ENCODE measurements at regions not wholly inside any gene's neighbourhood (a gene's known extent, or its start where the extent isn't known, plus 50 kb on each side); places are given as distances from the start of the nearest gene placed in this dataset.
"Not testable (repeated sequence)": the region's sequence is repeated elsewhere in the genome, so short reads cannot be mapped to it uniquely, and the experiment has no call there.

DNA sequence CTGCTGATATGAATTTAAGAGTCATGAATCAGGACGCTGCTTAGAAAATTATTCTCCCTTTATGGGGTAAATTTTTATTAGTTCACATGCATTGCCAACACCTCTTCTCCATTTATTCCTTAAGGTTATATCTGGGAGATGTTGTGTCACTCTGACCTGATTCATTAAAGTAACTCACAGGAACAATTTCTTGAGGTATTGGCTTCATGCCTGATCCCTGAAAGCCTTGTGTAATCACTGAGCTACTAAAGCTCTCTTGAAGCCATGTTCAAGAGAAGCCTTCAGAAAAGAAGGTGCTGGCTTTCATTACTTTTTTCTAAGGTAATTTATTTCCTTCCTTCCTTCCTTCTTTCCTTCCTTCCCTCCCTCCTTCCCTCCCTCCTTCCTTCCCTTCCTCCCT is 420.6 kb downstream of the RAB38 start:
- DNase-seq (ENCODE audit: low read depth): no peak

- DNase-seq (ENCODE audit: low read depth): no peak
Observed at GRCh38 chr11:87753143-87753542, 422.1 kb downstream of the RAB38 start.

- no peak for DNase-seq (ENCODE audit: low read depth)
Observed at GRCh38 chr11:87743007-87743406, 432.2 kb downstream of the RAB38 start.

DNA sequence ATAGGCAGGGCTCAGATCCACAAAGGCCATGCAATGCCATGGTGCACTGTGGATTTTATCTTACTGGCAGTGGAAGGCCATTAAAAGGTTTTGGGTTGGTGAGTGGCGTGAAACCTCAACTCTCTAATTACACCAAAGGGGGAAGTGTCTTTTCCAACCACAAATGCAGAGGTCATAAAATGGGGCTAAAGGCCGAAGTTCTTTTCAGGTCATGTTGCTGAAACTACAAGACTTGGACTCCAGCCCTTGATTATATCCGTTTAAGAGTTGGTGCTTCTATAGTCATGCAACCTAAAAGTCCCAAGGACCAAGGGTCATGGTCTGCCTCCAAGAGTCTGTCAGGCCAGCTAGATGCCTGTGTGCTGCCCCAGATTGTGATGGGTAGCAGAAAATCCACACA is 434.3 kb downstream of the RAB38 start:
- DNase-seq (ENCODE audit: low read depth): no peak

DNA sequence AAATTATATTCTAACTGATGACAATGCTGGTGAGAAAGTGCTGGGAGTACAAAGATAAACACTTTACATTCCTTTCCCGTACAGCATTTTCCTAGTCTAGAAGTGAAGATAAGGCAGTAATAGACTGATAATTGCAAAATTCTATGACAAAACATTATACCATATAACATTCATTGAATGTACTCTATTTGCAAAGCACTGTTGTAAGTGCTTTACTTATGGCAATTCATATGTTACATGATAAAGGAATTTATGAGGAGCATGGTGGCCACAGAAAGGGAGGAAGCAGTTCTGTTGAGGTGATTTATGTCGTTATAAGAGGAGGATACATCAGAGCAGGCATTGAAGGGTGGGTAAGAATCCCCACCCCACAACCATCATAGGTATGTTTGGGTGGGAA is 434.8 kb downstream of the RAB38 start:
- DNase-seq (ENCODE audit: low read depth): no peak

DNA sequence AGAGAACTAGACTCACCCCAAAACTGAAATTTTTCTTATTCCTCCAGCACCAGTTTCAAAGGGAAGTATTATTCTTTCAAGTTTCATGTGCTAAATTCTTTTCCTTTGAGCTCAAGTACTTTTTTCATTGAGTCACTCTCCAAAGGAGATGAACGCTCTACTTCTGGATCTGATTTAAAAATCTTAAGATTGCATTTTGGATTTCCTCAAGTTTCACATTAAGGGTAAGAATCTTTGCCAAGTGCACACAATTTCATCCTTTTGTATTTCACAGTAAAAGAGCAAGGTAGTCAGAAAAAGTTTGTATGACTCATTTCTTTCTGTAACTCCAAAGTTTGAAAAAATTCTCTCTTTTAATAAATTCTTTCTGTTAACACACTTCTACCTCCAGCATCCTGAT is 435.5 kb downstream of the RAB38 start:
- DNase-seq (ENCODE audit: low read depth): no peak

GRCh38 chr11:87739261-87739660 is 436.0 kb downstream of the RAB38 start:
- no peak for DNase-seq (ENCODE audit: low read depth)

DNA sequence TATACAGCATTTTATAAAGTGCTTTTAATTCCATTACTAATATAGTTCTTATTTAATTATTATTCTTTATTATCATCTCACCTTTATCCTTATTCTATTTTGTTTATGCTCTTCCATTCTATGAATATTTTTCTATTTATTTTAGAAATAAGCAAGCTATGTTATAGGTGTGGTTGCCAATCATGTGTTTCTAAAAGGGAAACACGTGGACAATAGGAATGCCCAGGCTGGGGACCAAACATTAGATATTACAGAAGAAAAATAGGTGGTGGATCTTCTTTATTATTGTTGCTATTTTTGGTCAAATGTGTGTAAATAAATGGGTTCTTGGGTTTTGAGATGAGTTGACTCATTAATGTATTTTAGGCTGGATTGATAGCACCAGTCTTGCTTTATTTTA is 438.3 kb downstream of the RAB38 start:
- no peak for DNase-seq (ENCODE audit: low read depth)

DNA sequence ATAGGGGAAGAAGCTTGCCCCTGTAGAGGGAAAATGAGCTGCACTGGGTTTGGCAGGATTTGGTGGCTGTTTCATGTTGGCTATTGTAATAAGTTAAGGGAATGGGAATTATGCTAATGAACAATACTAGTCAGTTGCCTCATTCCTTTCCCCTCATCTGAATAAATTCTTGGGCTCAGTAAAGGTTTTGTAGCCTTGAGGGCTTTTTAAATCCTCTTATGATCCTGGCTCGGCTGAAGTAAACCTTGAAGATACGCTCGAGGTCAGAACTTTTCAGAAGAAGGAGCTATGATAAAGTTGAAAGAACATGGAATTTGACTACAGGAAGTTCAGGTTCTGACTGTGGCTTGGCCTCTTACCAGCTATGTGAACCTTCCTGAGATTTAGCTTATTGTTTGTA is 448.7 kb downstream of the RAB38 start:
- DNase-seq (ENCODE audit: low read depth): no peak

DNA sequence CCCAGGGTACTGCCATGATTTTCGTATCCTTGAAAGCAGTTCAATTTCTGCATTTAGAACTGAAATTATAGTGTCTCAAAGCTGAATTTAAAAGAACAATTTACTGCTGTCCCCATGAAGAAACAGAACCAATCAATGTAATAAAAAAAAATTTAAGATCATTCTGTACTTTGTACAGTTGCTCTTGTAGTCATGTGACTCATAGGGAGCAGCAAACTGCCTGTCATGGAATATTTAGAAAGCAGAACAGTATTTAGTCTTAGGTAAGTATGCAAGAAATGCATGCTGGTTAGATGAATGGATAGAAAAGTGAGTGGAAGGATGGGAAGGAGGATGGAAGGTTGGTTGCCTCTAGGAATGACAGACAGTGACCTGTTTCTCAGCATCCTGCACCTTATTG is 450.9 kb downstream of the RAB38 start:
- DNase-seq (ENCODE audit: low read depth): no peak

GRCh38 chr11:87722756-87723565 is 452.3 kb downstream of the RAB38 start:
- DNase-seq (ENCODE audit: low read depth): no peak

- no peak for DNase-seq (ENCODE audit: low read depth)
Observed at GRCh38 chr11:87719326-87720073, 455.7 kb downstream of the RAB38 start.

GRCh38 chr11:87712802-87713202 is 462.4 kb downstream of the RAB38 start:
- DNase-seq (ENCODE audit: low read depth): no peak

- no peak for DNase-seq (ENCODE audit: low read depth)
Observed at GRCh38 chr11:87712391-87712790, 462.9 kb downstream of the RAB38 start.

- not testable (repeated sequence) for DNase-seq (ENCODE audit: low read depth)
Observed at GRCh38 chr11:87703589-87703988, 471.7 kb downstream of the RAB38 start.

DNA sequence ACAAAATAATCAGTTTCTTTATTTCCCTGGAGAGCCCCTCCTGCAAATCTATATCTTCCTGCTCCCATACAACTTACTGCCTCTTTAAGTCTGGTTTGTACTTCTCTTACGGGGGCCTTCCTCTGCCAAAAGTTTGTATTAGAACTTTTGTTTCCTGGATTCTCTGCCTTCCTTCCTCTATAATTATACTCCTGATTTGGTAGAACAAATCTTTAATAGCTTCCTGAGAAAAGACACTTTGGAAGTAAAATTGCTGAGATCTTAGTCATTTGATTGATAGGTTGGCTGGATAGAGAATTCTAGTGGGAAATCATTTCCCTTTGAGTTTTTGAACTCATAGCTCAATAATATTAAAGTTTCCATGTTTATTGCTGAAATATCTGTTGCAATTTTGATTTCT is 499.2 kb downstream of the RAB38 start:
- DNase-seq (ENCODE audit: low read depth): no peak

GRCh38 chr11:87666730-87667129 is 508.5 kb downstream of the RAB38 start:
- DNase-seq (ENCODE audit: low read depth): no peak

- DNase-seq (ENCODE audit: low read depth): no peak
Observed at GRCh38 chr11:87662287-87662686, 513.0 kb downstream of the RAB38 start.

DNA sequence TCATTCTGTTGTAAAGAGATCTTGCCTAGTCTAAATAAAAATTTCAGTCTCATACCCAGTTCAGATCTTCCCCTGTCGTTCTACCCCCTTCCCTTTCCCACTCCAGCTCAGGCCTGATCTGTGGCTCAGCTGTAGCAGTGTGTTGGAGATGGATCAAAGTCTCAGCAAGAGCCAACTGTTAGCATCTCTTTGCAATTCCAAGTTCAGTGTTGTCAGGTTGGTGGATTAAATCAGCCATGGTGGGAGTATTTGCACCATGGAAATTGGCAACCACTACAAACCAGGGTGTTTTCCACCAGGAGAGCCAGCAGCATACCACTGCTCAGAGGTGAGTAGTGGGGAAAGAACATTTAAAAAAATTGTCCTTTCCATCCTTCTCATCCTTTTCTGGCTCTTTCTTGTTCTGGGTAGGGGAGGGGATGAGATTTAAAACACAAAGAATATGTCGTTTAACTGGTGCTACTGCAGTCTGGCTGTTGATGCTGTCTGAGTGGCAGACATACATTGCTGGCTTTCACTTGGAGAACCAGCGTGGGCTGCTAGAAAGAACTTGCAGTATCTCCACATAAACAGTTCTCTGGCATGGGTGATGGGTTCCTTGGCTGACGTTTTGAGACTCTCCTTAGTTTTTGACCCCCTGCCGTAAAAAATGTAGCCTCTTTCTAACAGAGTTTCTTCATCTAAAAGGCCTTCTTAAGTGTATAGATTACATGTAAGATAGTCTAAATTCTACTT is 514.1 kb downstream of the RAB38 start:
- DNase-seq (ENCODE audit: low read depth): no peak

GRCh38 chr11:87659807-87660206 is 515.4 kb downstream of the RAB38 start:
- DNase-seq (ENCODE audit: low read depth): no peak

DNA sequence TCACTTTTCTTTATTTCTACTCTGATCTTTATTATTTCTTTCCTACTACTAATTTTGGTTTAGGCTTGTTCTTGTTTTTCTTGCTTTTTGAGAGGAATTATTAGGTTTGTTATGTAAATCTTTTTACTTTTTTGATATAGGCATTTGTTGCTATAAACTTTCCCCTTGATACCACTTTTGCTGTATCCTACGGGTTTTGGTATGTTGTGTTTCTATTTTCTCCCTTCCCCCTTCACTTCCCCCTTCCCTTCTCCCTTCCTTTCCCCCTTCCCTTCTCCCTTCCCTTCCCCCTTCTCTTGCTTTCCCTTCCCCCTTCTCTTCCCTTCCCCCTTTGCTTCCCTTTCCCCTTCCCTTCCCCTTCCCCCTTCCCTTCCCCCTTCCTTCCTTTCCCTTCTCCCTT is 529.6 kb downstream of the RAB38 start:
- no peak for DNase-seq (ENCODE audit: low read depth)

GRCh38 chr11:87639753-87640364 is 535.4 kb downstream of the RAB38 start:
- no peak for DNase-seq (ENCODE audit: low read depth)
